ENCODE measurements at regions not wholly inside any gene's neighbourhood (a gene's known extent, or its start where the extent isn't known, plus 50 kb on each side); places are given as distances from the start of the nearest gene placed in this dataset.

DNA sequence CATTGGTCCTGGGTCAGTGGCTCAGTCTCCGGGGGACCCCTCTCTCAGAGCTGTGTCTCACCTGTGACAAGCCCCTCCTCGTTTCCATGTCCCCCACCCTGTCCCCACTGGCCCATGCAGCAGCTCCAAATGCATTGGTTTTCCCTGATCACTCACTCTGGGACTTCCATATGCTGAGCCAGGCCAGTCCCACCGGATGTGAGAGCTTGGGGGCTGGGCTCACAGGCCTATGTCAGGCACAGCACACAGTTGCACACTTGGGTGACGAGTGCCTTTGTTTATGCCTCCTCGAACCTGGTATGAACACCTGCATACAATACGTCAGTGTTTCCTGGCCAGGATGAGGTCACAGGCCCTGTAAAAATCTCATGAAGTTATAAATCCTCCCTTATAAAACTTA, 232.5 kb downstream of the TFCP2L1 start:
- TF ChIP-seq, protein P1, sequence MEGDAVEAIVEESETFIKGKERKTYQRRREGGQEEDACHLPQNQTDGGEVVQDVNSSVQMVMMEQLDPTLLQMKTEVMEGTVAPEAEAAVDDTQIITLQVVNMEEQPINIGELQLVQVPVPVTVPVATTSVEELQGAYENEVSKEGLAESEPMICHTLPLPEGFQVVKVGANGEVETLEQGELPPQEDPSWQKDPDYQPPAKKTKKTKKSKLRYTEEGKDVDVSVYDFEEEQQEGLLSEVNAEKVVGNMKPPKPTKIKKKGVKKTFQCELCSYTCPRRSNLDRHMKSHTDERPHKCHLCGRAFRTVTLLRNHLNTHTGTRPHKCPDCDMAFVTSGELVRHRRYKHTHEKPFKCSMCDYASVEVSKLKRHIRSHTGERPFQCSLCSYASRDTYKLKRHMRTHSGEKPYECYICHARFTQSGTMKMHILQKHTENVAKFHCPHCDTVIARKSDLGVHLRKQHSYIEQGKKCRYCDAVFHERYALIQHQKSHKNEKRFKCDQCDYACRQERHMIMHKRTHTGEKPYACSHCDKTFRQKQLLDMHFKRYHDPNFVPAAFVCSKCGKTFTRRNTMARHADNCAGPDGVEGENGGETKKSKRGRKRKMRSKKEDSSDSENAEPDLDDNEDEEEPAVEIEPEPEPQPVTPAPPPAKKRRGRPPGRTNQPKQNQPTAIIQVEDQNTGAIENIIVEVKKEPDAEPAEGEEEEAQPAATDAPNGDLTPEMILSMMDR (IDR thresholded peaks at IDR 0.05), result no peak
- TF ChIP-seq POLR2A (IDR thresholded peaks at IDR 0.05), result no peak
